SH-SY5Y (cell line): ENCODE measurements at regions not wholly inside any gene's neighbourhood (a gene's known extent, or its start where the extent isn't known, plus 50 kb on each side); places are given as distances from the start of the nearest gene placed in this dataset.

Experiments used
- GATA2 ChIP-seq: IDR thresholded peaks from 2 replicates; pipeline ENCODE4 v1.6.1; 2011; ENCODE audit warnings: mild to moderate bottlenecking, low read depth, low read length
- GATA3 ChIP-seq: IDR thresholded peaks from 2 replicates; pipeline ENCODE4 v1.6.1; 2011; ENCODE audit warnings: low read depth, mild to moderate bottlenecking, low read length, moderate library complexity

DNA sequence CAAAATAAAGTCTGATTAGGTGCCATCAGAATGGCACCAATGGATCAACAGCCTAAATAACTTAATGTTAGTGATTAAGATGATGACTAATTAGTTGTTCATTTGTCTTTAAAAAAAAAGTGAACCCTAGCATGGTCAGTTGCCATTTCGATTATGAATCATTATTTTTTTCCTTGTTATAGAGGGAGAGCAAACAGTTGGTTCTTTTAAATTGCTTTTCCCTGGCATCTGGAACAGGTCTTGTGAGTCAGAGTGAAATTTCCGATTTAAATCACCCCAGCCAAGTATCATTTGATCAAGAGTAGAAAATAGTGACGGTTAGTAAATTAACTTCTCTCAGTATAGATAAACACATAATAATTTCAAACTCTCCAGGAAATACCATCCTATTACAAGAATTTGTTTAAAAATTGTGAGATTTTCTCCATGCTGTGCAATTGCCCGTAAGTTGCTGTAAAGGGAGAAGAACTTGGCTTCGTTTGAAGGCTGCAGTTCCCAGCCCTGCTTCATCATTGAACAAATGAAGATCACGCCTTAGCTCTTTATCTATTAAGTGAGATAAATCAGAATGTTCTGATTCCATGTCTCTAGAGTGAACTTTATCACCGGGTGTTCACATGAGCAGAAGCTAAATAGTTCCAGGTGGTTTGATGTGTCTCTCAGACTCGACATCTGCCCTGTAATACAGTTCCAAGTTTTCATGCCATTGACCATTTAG lies 741.3 kb downstream of the DOK5 start:
- TF ChIP-seq GATA2 (no peak), GATA3 (no peak)
